Cardiac fibroblast (primary cell): ENCODE measurements at regions not wholly inside any gene's neighbourhood (a gene's known extent, or its start where the extent isn't known, plus 50 kb on each side); places are given as distances from the start of the nearest gene placed in this dataset.

Source experiments
- DNase-seq, 2 donors: peaks; one replicate each; pipeline versions ENCODE4 v3.0.0 to v3.0.0-alpha.2; 2010; ENCODE audit warnings: low read depth in 2 of 2
- H3K4me3 ChIP-seq, 2 donors: replicated peaks in 1 of 2; 1 replicate in 1 of 2; 2 replicates in 1 of 2; pipeline ENCODE4 v1.5.1; 2011; ENCODE audit warnings: low read depth in 2 of 2, low read length in 2 of 2, mild to moderate bottlenecking in 2 of 2, moderate library complexity in 1 of 2
- TF ChIP-seq, protein P1 (sequence below): IDR thresholded peaks from one replicate; pipeline ENCODE4 v1.5.1; 2011; ENCODE audit warnings: low read depth, mild to moderate bottlenecking, low read length, inconsistent platforms

DNA sequence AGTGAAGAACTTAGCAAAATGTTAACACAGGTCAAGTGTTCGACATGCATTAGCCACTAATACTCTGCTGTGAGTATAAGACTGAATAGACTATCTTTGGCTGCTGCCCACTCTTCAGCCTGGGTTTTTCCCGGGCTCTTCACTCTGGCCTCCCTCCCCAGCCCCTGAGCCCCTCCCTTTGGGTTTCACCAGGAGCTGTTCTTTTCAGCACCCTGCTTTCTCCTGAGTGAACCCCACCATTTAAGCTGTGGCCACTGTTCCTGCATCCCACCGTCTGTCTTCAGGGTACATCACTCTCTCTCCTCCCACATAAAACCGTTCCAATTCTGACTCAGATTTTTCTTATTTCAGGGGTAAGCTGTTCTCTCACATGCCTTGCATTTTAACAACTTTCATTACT, 92.0 kb upstream of the ASIC2 start:
- TF ChIP-seq, protein P1, sequence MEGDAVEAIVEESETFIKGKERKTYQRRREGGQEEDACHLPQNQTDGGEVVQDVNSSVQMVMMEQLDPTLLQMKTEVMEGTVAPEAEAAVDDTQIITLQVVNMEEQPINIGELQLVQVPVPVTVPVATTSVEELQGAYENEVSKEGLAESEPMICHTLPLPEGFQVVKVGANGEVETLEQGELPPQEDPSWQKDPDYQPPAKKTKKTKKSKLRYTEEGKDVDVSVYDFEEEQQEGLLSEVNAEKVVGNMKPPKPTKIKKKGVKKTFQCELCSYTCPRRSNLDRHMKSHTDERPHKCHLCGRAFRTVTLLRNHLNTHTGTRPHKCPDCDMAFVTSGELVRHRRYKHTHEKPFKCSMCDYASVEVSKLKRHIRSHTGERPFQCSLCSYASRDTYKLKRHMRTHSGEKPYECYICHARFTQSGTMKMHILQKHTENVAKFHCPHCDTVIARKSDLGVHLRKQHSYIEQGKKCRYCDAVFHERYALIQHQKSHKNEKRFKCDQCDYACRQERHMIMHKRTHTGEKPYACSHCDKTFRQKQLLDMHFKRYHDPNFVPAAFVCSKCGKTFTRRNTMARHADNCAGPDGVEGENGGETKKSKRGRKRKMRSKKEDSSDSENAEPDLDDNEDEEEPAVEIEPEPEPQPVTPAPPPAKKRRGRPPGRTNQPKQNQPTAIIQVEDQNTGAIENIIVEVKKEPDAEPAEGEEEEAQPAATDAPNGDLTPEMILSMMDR: no peak
- H3K4me3 ChIP-seq: no peak overlapping the region
- DNase-seq: no peak

DNA sequence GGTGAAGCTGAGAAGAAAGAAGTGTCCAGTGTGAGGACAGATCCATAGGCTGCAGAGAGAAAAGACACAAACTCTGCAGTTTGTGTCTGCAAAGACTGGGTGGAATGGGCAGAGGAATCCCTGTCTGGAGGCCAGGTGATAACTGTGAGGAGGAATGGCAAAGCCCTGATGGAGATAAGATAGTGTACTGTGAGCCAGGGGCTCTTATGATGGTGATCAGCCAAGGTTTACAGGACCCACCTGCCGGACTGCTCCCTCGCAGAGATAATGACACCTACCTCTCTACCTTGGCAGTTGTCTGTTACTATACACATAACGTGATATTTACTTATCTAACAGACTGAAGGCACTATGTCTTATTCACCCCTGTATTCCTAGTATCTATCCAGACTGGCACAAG, 92.6 kb upstream of the ASIC2 start:
- H3K4me3 ChIP-seq: no peak overlapping the region
- TF ChIP-seq, protein P1: no peak

DNA sequence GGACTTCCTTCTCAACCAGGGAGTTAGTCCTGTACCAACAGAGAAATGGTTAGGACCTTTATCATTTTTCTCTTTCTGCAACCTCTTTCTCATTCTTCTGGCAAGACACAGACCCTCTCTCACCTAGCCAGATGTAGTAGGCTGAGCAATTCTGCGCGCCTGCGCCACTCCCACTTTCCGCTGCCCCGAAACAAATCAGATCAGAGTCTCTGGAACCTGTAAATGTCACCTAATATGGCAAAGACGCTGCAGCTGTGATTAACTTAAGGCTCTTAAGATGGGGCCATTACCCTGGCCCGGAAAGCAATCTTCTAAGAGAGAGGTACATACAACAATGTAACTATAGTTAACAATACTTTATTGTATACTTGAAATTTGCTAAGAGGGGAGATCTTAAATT, 94.3 kb upstream of the ASIC2 start:
- TF ChIP-seq, protein P1: no peak

More for the DNA sequence above, 92.6 kb upstream of the ASIC2 start:
- DNase-seq: no peak

DNA sequence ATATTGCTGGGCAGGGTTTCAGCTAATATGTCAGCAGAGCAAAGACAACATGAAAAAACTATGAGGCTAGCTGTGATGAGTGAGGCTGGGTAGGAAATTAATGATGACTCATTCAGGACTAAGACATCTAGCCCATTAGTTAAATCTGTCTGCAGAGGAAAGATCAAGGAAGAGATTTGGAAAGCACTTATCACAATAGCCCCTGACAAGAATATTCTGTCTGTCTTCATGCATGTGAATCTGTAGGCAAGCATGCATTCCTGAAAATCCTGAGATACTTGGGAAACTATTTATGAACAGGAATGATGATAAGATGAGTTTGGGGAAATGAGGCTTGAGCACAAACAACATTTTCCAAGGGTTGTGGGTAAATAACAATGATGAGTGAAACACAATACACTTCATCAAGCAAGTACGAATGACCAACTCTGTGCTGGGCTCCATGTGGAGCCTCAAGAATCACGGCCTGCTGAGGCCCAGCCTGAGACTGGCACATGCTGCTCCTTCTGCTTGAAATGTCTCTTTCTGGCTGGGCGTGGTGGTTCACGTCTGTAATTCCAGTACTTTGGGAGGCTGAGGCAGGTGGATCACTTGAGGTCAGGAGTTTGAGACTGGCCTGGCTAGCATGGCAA, 96.5 kb upstream of the ASIC2 start:
- TF ChIP-seq, protein P1: no peak
- peak in 1 of 2 donors; percentile 26 for DNase-seq
- no peak overlapping the region for H3K4me3 ChIP-seq

More for the DNA sequence above, 94.3 kb upstream of the ASIC2 start:
- no peak for DNase-seq
- H3K4me3 ChIP-seq: no peak overlapping the region

DNA sequence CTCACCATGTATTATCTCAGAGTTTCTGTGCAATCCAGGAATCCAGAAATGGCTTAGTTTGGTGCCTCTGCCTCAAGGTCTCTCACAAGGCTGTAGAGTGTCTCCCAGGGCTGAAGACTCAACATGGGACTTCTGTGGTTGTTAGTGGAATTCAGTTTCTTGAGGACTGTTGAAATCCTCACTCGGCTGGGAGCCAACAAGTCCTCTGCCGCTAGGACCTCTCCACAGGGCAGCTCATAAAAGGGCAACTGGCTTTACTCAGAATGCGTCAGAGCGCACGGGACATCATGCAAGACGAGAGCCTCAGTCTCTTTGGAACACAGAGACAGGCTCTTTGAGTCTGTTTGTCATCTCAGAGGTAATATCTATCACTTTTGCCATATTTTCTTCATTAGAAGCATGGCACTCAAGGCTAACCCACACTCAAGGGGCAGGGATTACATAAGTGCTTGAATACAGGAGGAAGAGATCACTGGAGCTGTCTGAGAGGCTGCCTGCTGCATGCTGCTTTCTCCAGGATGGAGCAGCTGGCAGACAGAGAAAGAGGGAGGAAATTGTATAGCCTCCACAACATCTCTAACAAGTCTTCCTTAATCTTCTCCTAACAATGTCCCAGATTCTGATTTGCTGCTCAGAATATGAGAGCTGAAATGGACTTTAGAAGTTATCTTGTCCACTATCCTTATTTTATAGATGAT, 97.5 kb upstream of the ASIC2 start:
- TF ChIP-seq, protein P1: no peak
- H3K4me3 ChIP-seq: no peak overlapping the region
- DNase-seq: peak; percentile 2 to 19

DNA sequence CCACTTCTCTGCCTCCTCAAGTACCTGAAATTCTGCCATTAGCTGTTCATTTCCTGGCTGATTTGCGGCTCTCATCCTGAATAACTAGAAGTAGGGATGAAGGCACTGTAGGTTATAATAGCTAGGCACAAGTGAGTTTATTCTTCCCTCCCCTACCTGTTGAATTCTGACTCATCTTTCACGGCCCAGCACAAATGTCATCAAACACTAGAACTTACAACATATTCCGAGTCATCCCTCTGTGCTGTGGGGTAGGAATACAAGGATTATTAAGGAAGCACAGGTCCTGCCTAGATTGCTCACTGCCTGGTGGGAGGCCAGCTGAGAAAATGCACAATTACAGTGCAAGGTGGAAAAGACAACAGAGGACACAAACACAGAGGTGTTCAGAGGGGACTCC, 103.7 kb upstream of the ASIC2 start:
- TF ChIP-seq, protein P1: no peak
- no peak for DNase-seq

More for the DNA sequence above, 103.7 kb upstream of the ASIC2 start:
- H3K4me3 ChIP-seq: no peak overlapping the region
